ENCODE measurements at regions not wholly inside any gene's neighbourhood (a gene's known extent, or its start where the extent isn't known, plus 50 kb on each side); places are given as distances from the start of the nearest gene placed in this dataset.

GRCh38 chr2:163456953-163457743 is 278.7 kb downstream of the FIGN start:
- no peak for DNase-seq

GRCh38 chr2:163455815-163456214 is 280.0 kb downstream of the FIGN start:
- no peak for DNase-seq

DNA sequence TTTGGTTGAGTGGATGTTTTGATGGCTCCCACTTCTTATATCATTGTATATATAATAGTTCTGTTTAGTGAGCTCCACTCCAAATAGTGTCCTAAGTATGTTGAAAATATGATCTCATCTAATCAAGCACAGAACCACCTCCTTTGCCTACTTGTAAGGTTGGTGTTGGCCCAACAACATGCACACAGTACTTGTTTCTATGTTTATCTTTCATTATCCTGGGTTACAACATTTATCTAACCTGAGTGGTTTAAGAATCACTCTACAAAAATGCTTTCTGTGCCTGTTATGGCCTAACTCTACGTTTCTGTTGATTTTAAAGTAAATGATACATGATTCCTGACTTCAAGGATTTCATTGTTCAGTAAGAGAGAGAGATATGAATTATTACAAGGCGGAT is 281.9 kb downstream of the FIGN start:
- no peak for DNase-seq

GRCh38 chr2:163441603-163442002 is 294.2 kb downstream of the FIGN start:
- no peak for DNase-seq

DNA sequence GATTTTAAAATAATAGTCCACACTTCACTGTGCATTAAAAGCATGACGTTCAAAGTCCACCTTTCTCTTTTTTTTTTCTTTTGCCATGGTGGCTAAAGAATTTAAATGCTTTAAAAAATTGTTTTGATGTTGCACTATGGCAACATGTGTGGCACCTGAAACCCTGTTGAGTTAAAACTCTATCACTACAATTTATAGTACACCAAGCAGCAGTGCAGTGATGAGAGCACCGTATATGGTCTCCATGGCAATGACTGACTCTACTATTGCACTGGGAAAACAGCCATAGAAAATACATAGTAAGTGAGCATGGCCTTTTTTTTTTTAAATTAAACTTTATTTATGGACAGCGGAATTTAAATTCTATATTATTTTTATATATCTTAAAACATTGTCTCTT is 298.8 kb downstream of the FIGN start:
- no peak for DNase-seq

GRCh38 chr2:163428187-163428586 is 307.6 kb downstream of the FIGN start:
- DNase-seq = no peak

- DNase-seq = no peak
Measured at GRCh38 chr2:163420604-163421003, 315.2 kb downstream of the FIGN start.

DNA sequence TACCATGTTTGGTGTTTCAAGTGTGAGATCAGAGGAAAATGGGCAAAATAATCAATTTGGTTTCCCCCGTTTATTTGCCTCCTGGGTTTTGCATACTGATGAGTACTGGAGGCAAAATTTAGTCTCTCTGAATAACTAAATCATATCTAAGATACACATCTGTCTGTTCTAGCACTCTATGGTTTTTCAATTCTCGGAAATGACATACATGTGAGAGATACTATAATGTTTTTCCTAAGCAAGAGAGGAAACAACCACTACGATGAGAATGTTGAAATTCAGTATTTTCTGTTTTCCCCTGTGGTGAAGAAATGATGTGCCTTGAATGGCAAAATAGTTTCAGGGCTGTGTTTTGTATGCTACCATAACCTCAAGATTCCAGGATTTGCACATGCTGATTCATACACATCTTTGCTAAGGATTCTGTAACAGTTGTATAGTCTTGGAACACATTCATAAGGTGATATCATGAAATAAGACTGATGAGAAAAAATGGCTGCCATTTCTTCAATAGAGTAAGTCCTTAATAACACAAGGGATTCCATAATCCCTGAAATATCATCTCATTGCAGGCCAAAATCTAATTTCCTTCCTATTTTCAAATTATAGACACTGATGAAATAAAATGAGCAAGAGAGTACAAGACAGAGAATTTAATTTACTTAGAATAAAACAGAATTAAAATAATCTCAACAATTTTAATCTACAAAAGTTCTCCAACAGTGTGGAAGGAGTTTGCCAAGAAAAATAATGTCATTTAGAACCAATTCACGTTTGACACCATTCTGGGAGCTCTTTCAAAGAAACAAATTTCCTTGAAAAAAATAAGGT is 316.6 kb downstream of the FIGN start:
- DNase-seq = no peak

GRCh38 chr2:163417596-163418337 is 318.0 kb downstream of the FIGN start:
- DNase-seq = no peak

GRCh38 chr2:163414121-163414520 is 321.7 kb downstream of the FIGN start:
- no peak for DNase-seq

DNA sequence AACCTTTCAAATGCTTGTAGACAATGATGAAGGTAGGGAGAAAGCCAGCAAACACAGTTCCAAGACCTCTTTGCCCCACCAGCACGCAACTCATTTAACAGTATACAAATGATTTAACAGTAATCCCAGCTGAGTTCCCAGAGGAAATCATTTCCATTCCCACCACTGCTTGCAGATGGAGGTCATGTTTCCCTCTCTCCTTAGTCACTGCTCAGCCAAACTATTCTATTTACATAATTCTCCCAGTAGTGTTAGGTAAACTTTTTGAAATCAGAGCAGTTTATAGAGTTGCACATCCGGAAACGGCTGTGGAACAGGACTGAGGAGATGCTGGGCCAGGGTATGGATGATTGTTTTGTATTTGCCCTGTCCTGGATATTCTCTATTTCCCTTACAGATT is 328.5 kb downstream of the FIGN start:
- no peak for DNase-seq

DNA sequence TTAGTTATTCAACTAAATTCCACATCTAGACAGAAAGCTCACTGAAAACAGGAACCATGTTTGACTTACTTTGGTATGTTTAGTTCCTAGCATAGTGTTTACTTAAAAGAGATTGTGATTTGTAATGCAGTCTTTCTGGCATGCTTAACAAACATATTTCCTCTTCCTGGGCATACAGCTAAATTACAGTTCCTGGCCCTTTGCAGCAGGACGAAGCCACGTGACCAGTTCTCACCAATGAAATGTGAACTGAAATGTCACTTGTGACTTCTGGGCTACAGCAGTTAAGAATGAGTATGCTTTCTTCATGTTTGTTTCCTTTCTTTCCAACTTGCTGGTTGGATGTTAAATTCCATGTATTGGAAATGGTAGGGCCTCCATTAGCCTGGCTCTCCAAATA is 330.5 kb downstream of the FIGN start:
- DNase-seq = no peak

- no peak for DNase-seq
Measured at GRCh38 chr2:163401481-163401880, 334.3 kb downstream of the FIGN start.

DNA sequence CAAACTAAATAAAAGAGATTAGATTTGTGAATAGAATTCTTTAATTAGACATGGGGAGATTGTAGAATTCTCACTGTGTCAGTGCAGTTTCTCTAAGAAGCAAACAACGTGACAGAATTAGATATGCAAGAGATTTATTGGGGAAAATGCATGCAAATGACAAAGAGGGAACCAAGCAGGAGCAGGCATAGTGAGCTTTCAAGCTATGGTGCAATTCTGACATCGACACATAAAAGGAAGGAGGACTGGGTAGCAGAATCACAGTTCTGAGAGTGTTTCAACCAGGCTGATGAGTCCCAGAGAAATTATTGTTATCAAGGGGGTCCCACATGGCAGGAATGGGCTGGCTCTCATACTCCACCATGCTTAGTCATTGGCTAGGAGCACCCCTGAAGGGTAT is 338.4 kb downstream of the FIGN start:
- no peak for DNase-seq

- DNase-seq = no peak
Measured at GRCh38 chr2:163395602-163396001, 340.2 kb downstream of the FIGN start.

- DNase-seq = no peak
Measured at GRCh38 chr2:163389838-163390237, 346.0 kb downstream of the FIGN start.

GRCh38 chr2:163375472-163375871 is 360.3 kb downstream of the FIGN start:
- DNase-seq = no peak

DNA sequence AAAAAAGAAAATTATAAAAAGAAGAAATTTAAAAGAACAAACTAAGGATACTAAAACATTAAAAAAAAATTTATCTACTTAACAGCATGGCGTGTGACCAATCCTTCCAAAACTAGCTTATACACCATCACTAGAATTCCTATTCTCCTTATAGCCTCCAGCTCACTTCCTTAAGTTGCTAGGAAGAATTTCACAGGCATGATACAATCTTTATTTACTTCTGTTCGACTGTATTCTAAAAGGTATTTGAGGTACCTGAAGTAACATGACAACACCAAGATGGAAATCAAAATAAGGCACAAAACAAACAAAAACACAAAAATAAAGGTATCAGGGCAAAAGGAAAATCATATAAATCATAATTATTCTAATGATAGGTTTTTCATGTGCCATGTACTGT is 360.7 kb downstream of the FIGN start:
- DNase-seq = no peak

- DNase-seq = no peak
Measured at GRCh38 chr2:163374282-163374681, 361.5 kb downstream of the FIGN start.

DNA sequence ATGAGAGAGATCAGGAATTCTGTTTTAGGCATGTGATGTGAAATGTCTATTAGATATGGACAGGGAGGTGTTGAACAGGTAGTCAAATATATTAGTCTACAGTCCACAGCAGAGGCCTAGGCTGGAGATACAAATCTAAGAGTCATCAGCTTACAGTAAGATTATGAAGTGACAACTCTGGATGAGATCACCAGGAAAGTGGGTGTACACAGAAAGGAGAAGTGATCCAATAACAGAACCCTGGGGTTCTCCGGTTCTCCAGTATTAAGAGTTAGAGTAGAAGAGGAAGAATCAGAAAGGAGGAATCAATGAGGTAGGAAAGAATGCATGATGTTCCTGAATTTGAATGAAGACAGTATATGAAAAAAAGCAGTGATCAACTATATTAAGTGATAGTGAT is 362.3 kb downstream of the FIGN start:
- DNase-seq = no peak

DNA sequence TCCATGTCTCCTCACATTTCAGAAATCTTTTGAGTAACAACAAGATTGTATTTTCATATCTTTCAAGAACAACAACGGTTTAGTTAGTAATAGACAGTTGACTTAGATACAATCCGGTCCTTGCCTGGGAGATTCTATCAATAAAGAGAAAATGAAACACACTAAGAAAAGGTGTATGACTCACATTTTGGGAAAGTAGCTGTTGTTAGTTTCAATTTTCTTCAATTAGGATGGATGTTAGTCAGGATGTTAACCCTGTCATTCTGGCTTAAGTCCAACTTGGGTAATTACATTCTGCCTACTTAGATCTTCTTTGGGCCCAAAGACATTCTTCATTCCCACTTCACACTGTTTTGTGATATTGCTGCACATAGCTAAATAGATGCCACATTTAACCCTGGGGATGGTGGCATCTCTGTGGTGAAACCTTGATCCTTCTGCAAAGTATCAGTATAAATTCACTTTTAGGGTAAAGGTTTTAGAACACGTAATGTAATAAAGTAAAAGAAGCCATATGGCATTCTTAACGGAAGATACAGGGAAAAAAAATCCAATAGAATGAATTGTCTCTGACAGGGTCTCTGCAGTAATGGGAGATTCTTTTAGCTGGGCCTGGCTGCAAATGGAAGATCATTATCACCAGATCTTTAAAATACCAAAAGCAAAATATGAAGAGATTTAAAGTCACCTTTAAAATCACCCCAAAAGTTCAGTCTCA is 365.5 kb downstream of the FIGN start:
- DNase-seq = no peak

GRCh38 chr2:163369111-163369510 is 366.7 kb downstream of the FIGN start:
- no peak for DNase-seq

- no peak for DNase-seq
Measured at GRCh38 chr2:163368655-163369054, 367.2 kb downstream of the FIGN start.

Measured in RPMI8226 (cell line).